ENCODE measurements at regions not wholly inside any gene's neighbourhood (a gene's known extent, or its start where the extent isn't known, plus 50 kb on each side); places are given as distances from the start of the nearest gene placed in this dataset.

DNA sequence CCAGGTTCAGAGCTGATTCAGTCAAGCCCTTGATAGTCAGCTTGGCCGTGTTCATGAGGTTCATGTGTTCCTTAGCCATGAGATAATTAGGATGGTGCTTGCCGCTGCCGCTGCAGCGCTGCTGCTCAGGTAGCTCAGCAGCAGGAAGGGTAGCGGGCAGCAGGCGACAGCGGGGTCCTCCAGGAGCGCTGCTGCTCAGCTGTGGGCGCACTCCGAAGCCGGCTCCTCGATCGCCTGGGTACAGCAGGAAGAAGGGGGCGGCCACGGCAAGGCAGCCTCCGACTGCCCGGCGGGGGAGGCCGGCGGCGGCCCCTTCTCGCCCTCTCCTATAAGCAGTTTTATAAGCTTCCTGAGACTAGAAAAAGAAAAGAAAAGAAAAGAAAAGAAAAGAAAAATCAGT, 1253.6 kb downstream of the EFNA5 start:
- H3K4me3 ChIP-seq (ENCODE audit: low read depth, low read length, poor library complexity, severe bottlenecking): no peak overlapping the region
- ChIA-PET CTCF (ENCODE audit: unreplicated experiment) (no interaction called here), POLR2A (interaction anchor here (0.5 to 0.6 kb wide), 2 partner anchors 1345 to 1696 kb away, joined by 3 to 4 read pairs; no protein-coding TSS in a partner anchor)
- H3K27ac ChIP-seq (ENCODE audit: low read depth, low read length, poor library complexity, severe bottlenecking): no peak overlapping the region
- H3K9me3 ChIP-seq (ENCODE audit: low read length): no peaks in the 10 kb centered on the region
- DNase-seq (ENCODE audit: low spot score): no peak
- no peaks in the 10 kb centered on the region for H3K4me1 ChIP-seq (ENCODE audit: insufficient read depth, low read length, poor library complexity, severe bottlenecking)
- H3K36me3 ChIP-seq (ENCODE audit: insufficient read depth, low read length): no peaks in the 10 kb centered on the region
- intact Hi-C loops (cut with micrococcal nuclease; ENCODE audit: unreplicated experiment): no loop called here
- H4K20me1 ChIP-seq (ENCODE audit: insufficient read depth, low read length): no peaks in the 10 kb centered on the region
- no peaks in the 10 kb centered on the region for H3K79me2 ChIP-seq (ENCODE audit: insufficient read depth, low read depth, low read length)
- no peak overlapping the region for H2AFZ ChIP-seq (ENCODE audit: low read length)
- no peak overlapping the region for H3K4me2 ChIP-seq (ENCODE audit: low read length)
- H3K9me2 ChIP-seq (ENCODE audit: insufficient read depth, low read length): no peaks in the 10 kb centered on the region
- BruUV-seq (replicated peaks): no TSS peak
- no peak for TF ChIP-seq EZH2phosphoT487 (IDR thresholded peaks at IDR 0.05; ENCODE audit: borderline replicate concordance, low read depth, low read length)
- TF ChIP-seq, protein P1, sequence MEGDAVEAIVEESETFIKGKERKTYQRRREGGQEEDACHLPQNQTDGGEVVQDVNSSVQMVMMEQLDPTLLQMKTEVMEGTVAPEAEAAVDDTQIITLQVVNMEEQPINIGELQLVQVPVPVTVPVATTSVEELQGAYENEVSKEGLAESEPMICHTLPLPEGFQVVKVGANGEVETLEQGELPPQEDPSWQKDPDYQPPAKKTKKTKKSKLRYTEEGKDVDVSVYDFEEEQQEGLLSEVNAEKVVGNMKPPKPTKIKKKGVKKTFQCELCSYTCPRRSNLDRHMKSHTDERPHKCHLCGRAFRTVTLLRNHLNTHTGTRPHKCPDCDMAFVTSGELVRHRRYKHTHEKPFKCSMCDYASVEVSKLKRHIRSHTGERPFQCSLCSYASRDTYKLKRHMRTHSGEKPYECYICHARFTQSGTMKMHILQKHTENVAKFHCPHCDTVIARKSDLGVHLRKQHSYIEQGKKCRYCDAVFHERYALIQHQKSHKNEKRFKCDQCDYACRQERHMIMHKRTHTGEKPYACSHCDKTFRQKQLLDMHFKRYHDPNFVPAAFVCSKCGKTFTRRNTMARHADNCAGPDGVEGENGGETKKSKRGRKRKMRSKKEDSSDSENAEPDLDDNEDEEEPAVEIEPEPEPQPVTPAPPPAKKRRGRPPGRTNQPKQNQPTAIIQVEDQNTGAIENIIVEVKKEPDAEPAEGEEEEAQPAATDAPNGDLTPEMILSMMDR (conservative IDR thresholded peaks at IDR 0.05; ENCODE audit: low read length): no peak

DNA sequence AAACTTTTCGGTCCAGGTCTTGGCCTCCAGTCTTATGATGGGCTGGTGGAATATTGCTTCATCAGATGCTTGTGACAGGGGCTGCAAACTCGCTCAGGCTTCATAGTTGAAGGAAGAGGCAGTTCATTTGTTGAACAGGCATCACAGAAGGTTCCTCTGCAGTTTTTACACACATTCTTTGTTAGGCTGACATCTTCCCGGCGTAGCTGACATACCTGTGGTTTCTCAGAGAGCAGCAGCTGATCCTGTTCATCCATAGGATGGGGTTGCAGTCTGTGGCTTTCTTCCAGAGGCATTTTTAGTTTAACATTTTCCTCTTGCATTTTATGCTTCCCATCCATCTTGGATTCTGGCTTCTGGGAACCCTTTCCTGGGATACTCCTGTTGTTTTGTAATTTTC, 1255.2 kb downstream of the EFNA5 start:
- intact Hi-C loops (cut with micrococcal nuclease; ENCODE audit: unreplicated experiment): no loop called here
- Histone ChIP-seq H3K9me3 (ENCODE audit: low read length) (no peaks in the 10 kb centered on the region), H3K4me3 (ENCODE audit: low read depth, low read length, poor library complexity, severe bottlenecking) (no peak overlapping the region), H3K27ac (ENCODE audit: low read depth, low read length, poor library complexity, severe bottlenecking) (no peak overlapping the region), H4K20me1 (ENCODE audit: insufficient read depth, low read length) (no peaks in the 10 kb centered on the region), H3K79me2 (ENCODE audit: insufficient read depth, low read depth, low read length) (no peaks in the 10 kb centered on the region), H3K9me2 (ENCODE audit: insufficient read depth, low read length) (no peaks in the 10 kb centered on the region), H3K36me3 (ENCODE audit: insufficient read depth, low read length) (no peaks in the 10 kb centered on the region), H3K4me2 (ENCODE audit: low read length) (no peak overlapping the region), H3K4me1 (ENCODE audit: insufficient read depth, low read length, poor library complexity, severe bottlenecking) (no peaks in the 10 kb centered on the region), H2AFZ (ENCODE audit: low read length) (no peak overlapping the region)
- POLR2A ChIA-PET: no interaction called here
- no peak for DNase-seq (ENCODE audit: low spot score)
- no peak for TF ChIP-seq EZH2phosphoT487 (IDR thresholded peaks at IDR 0.05; ENCODE audit: borderline replicate concordance, low read depth, low read length)
- TF ChIP-seq, protein P1 (conservative IDR thresholded peaks at IDR 0.05; ENCODE audit: low read length): no peak
- BruUV-seq (replicated peaks): no TSS peak
- CTCF ChIA-PET (ENCODE audit: unreplicated experiment): no interaction called here

DNA sequence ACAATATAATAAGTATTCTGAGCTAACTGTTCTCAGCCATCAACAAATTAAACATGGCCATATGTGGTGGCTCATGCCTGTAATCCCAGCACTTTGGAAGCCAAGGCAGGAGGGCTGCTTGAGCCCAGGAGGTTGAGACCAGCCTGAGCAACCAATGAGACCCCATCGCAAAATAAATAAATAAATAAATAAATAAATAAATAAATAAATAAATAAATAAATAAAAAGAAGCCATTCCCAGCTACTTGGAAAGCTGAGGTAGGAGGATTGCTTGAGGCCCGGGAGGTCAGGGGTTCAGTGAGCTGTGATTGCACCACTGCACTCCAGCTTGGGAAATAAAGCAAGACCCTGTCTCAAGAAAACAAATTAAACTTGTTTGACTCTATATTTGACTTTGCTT, 1256.4 kb downstream of the EFNA5 start:
- DNase-seq (ENCODE audit: low spot score): no peak
- H3K79me2 ChIP-seq (ENCODE audit: insufficient read depth, low read depth, low read length): no peaks in the 10 kb centered on the region
- no peaks in the 10 kb centered on the region for H4K20me1 ChIP-seq (ENCODE audit: insufficient read depth, low read length)
- TF ChIP-seq, protein P1 (conservative IDR thresholded peaks at IDR 0.05; ENCODE audit: low read length): no peak
- TF ChIP-seq EZH2phosphoT487 (IDR thresholded peaks at IDR 0.05; ENCODE audit: borderline replicate concordance, low read depth, low read length): no peak
- H3K4me3 ChIP-seq (ENCODE audit: low read depth, low read length, poor library complexity, severe bottlenecking): no peak overlapping the region
- H3K9me3 ChIP-seq (ENCODE audit: low read length): no peaks in the 10 kb centered on the region
- no peak overlapping the region for H3K4me2 ChIP-seq (ENCODE audit: low read length)
- H3K36me3 ChIP-seq (ENCODE audit: insufficient read depth, low read length): no peaks in the 10 kb centered on the region
- ChIA-PET CTCF (ENCODE audit: unreplicated experiment) (no interaction called here), POLR2A (interaction anchor here (0.6 kb wide), 1 partner anchor 207 kb away, joined by 4 read pairs; no protein-coding TSS in a partner anchor)
- no TSS peak for BruUV-seq (replicated peaks)
- intact Hi-C loops (cut with micrococcal nuclease; ENCODE audit: unreplicated experiment): no loop called here
- no peaks in the 10 kb centered on the region for H3K4me1 ChIP-seq (ENCODE audit: insufficient read depth, low read length, poor library complexity, severe bottlenecking)
- H2AFZ ChIP-seq (ENCODE audit: low read length): no peak overlapping the region
- H3K9me2 ChIP-seq (ENCODE audit: insufficient read depth, low read length): no peaks in the 10 kb centered on the region
- no peak overlapping the region for H3K27ac ChIP-seq (ENCODE audit: low read depth, low read length, poor library complexity, severe bottlenecking)
